GM21423 (cell line): ENCODE measurements at regions not wholly inside any gene's neighbourhood (a gene's known extent, or its start where the extent isn't known, plus 50 kb on each side); places are given as distances from the start of the nearest gene placed in this dataset.
"Not testable (repeated sequence)": the region's sequence is repeated elsewhere in the genome, so short reads cannot be mapped to it uniquely, and the experiment has no call there.

Source experiments
- ATAC-seq: cut with Tn5 transposase; IDR thresholded peaks from one replicate; pipeline ENCODE4 v1.9.1; 2021; ENCODE audit warnings: mild to moderate bottlenecking, moderate library complexity; ENCODE audit not compliant: unreplicated experiment

- not testable (repeated sequence) for ATAC-seq
Measured at GRCh38 chr21:10363321-10363720, 158.1 kb upstream of the TPTE start.

DNA sequence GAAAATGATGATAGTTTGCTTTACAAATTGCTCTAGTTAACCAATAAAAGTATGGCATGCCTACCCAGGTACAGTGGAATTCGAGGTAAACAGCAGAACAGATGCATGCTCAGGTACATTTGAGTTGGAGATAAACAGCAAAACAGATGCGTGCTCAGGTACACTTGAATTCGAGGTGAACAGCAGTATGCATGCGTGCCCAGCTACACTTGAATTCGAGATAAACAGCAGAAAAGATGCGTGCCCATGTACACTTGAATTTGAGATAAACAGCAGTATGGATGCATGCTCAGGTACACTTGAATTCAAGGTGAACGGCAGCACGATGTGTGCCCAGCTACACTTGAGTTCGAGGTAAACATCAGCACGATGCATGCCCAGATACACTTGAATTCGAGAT, 155.2 kb upstream of the TPTE start:
- ATAC-seq, result not testable (repeated sequence)

GRCh38 chr21:10367586-10367985, 153.8 kb upstream of the TPTE start:
- not testable (repeated sequence) for ATAC-seq

GRCh38 chr21:10368323-10368798, 153.0 kb upstream of the TPTE start:
- not testable (repeated sequence) for ATAC-seq

DNA sequence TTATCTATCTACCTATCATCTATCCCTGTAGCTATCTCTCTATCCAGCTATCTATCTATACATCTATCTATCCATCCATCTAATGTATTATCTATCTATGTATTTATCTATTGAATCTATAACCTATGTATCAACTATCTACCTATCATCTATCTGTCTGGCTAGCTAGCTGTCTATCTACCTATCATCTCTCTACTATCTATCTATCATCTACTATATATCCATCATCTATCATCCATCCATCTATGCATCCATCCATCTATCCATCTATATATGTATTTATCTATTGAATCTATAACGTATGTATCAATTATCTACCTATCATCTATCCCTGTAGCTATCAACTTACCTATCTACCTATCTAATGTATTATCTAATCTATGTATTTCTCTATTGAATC, 152.1 kb upstream of the TPTE start:
- ATAC-seq, result not testable (repeated sequence)

GRCh38 chr21:10377758-10378157, 143.6 kb upstream of the TPTE start:
- ATAC-seq, result not testable (repeated sequence)

- not testable (repeated sequence) for ATAC-seq
Measured at GRCh38 chr21:10379816-10380215, 141.6 kb upstream of the TPTE start.

- not testable (repeated sequence) for ATAC-seq
Measured at GRCh38 chr21:10381687-10382060, 139.7 kb upstream of the TPTE start.

GRCh38 chr21:10382135-10382534, 139.2 kb upstream of the TPTE start:
- not testable (repeated sequence) for ATAC-seq

- ATAC-seq, result not testable (repeated sequence)
Measured at GRCh38 chr21:10382580-10382979, 138.8 kb upstream of the TPTE start.

- not testable (repeated sequence) for ATAC-seq
Measured at GRCh38 chr21:10383571-10383970, 137.8 kb upstream of the TPTE start.

DNA sequence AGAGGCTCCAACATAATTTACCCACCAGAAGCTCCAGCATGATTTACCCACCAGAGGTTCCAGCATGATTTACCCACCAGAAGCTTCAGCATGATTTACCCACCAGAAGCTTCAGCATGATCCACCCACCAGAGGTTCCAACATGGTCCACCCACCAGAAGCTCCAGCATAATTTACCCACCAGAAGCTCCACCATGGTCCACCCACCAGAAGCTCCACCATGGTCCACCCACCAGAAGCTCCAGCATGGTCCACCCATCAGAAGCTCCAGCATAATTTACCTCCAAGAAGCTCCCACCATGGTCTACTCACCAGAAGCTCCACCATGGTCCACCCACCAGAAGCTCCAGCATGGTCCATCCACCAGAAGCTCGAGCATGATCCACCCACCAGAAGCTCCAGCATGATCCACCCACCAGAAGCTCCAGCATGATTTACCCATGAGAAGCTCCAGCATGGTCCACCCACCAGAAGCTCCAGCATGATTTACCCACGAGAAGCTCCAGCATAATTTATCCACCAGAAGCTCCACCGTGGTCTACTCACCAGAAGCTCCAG, 137.0 kb upstream of the TPTE start:
- ATAC-seq, result not testable (repeated sequence)

DNA sequence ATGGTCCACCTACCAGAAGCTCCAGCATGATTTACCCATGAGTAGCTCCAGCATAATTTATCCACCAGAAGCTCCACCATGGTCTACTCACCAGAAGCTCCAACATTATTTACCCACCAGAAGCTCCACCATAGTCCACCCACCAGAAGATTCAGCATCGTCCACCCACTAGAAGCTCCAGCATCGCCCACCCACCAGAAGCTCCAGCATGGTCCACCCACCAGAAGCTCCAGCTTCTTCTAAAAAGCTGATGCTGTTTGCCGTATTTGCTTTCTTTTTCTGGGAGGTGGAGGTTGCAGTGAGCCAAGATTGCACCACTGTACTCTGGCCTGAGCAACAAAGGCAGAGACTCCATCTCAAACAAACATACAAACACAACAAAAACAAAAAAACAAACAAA, 136.2 kb upstream of the TPTE start:
- ATAC-seq, result not testable (repeated sequence)

DNA sequence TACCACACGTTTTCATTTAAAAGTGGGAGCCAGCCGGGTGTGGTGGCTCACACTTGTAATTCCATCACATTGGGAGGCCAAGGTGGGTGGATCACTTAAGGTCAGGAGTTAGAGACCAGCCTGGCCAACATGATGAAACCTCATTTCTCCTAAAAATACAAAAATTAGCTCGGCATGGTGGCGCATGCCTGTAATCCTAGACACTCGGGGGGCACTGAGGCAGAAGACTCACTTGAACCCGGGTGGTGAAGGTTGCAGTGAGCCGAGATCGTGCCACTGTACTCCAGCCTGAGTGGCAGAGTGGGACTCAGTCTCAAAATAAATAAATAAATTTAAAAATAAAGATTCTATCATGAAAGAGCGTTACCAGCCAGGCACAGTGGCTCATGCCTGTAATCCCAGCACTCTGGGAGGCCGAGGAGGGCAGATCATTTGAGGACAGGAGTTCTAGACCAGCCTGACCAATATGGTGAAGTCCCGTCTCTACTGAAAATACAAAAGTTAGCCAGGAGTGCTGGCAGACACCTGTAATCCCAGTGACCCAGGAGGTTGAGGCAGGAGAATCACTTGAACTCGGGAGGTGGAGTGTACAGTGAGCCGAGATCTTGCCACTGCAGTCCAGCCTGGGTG, 135.4 kb upstream of the TPTE start:
- not testable (repeated sequence) for ATAC-seq

DNA sequence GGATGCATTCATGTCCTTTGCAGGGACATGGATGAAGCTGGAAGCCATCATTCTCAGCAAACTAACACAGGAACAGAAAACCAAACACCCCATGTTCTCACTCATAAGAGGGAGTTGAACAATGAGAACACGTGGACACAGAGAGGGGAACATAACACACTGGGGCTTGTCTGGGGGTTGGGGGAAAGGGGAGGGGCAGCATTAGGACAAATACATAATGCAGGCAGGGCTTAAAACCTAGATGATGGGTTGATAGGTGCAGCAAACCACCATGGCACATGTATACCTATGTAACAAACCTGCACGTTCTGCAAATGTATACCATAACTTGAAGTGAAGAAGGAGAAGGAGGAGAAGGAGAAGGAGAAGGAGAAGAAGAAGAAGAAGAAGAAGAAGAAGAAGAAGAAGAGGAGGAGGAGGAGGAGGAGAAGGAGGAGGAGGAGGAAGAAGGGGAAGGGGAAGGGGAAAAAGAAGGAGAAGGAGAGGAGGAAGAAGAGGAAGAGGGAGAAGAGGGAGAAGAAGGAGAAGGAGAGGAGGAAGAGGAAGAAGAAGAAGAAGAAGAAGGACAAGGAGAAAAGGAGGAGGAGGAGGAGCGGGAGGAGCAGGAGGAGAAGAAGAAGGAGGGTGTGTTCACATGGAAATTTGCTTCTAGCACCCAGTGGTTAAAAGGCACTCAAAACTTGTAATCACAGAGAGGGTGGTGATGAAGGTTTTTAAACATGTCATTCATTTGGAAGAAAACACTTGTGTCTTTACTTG, 133.5 kb upstream of the TPTE start:
- ATAC-seq, result not testable (repeated sequence)

DNA sequence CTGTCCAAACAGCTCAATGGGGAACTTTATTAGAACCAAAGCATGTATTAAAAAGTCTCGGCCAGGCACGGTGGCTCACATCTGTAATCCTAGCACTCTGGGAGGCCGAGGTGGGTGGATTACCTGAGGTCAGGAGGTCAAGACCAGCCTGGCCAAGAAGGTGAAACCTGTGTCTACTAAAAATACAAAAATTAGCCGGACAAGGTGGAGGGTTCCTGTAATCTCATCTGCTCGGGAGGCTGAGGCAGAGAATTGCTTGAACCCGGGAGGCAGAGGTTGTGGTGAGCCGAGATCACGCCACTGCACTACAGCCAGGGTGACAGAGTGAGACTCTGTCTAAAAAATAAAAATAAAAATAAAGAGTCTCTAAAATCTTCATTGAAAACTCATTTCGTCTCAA, 132.8 kb upstream of the TPTE start:
- not testable (repeated sequence) for ATAC-seq

GRCh38 chr21:10392301-10392700, 129.1 kb upstream of the TPTE start:
- ATAC-seq, result not testable (repeated sequence)

DNA sequence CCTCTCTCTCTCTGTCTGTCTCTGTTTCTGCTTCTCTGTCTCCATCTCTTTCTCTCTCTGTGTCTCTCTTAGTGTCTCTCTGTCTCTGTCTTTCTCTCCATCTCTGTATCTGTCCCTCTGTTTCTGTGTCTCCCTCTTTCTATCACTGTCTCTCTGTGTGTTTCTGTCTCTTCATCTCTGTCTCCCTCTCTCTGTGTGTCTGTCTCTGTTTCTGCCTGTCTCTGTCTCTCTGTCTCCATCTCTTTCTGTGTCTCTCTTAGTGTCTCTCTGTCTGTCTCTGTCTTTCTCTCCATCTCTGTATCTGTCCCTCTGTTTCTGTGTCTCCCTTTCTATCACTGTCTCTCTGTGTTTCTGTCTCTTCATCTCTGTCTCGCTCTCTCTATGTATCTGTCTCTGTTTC, 125.4 kb upstream of the TPTE start:
- ATAC-seq, result not testable (repeated sequence)

DNA sequence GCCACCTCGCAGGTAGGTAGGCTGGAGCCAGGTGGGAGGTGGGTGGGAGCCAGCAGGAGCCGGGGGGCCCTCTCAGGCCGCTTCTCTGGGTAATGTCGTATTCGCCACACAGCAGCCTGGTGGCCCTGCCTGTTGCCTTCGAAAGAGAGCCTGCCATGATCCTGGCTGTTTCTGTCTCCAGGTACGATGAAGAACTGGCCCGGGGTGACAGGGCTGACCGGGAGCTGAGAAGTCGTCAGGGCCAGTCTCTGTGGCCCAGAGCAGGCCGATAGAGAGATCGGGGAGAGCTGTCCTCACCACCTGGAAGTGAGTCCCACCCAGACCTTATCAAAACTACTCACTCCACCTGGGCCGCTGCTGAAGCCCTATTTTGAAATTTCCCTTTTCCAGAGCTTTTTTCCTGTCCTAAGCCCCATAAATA, 123.9 kb upstream of the TPTE start:
- ATAC-seq, result not testable (repeated sequence)

DNA sequence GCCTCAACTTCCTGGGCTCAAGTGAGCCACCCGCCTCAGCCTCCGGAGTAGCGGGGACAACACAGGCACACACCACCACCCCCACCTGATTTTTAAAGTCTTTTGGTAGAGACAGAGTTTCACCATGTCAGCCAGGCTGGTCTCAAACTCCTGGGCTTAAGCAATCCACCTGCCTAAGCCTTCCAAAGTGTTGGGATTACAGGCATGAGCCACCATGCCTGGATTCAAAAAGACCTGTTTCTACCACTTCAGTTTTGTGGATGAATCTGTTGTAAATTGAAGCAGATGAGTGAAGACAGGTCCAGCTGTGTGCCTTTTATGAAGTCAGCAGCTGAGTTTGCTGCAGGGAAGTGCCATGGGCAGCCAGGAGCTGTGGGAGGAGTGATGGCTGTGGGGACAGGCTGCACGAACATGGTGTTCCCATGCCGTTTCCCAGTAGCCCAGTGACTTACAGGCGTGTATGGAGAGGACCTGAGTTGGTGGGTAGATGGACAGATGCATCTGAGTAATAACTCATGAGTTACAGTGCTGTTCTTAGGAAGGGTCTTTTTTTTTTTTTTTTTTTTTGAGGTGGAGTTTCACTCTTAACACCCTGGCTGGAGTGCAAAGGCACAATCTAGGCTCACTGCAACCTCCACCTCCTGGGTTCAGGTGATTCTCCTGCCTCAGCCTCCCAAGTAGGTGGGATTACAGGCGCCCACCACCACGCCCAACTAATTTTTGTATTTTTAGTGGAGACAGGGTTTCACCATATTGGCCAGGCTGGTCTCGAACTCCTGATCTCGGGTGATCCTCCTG, 122.5 kb upstream of the TPTE start:
- not testable (repeated sequence) for ATAC-seq
